NB4 (cell line): ENCODE measurements at regions not wholly inside any gene's neighbourhood (a gene's known extent, or its start where the extent isn't known, plus 50 kb on each side); places are given as distances from the start of the nearest gene placed in this dataset.

Source experiments
- POLR2A ChIP-seq: IDR thresholded peaks from 2 replicates; pipeline ENCODE4 v1.6.1; 2011; ENCODE audit warnings: mild to moderate bottlenecking; ENCODE audit not compliant: insufficient read length; ENCODE audit errors: extremely low read depth
- TF ChIP-seq, protein P1 (sequence below): IDR thresholded peaks from one replicate; pipeline ENCODE4 v1.5.1; 2012; ENCODE audit warnings: low read depth, low read length
- TF ChIP-seq, protein P2 (sequence below): IDR thresholded peaks from 2 replicates; pipeline ENCODE4 v1.6.1; 2011; ENCODE audit warnings: low read depth, low read length

DNA sequence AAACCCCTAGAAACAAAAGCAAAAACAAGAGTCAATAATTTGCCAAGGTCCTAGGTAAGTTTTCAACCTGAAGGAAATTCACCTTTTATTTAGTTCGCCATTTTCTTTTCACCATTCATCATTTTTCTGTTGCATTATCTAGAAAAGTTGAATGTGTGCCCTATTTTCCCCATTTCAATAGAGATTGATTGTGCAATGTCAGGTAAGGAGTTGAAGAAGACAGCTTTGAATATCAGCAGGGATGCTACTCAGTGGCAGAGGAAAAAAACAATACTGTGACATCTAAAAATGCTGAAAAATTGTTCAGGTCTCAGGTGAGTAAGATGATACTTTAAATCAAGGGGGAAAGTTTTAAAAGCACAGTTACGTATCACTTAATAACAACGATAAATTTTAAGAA lies 813.7 kb downstream of the DTWD2 start:
- TF ChIP-seq, protein P1, sequence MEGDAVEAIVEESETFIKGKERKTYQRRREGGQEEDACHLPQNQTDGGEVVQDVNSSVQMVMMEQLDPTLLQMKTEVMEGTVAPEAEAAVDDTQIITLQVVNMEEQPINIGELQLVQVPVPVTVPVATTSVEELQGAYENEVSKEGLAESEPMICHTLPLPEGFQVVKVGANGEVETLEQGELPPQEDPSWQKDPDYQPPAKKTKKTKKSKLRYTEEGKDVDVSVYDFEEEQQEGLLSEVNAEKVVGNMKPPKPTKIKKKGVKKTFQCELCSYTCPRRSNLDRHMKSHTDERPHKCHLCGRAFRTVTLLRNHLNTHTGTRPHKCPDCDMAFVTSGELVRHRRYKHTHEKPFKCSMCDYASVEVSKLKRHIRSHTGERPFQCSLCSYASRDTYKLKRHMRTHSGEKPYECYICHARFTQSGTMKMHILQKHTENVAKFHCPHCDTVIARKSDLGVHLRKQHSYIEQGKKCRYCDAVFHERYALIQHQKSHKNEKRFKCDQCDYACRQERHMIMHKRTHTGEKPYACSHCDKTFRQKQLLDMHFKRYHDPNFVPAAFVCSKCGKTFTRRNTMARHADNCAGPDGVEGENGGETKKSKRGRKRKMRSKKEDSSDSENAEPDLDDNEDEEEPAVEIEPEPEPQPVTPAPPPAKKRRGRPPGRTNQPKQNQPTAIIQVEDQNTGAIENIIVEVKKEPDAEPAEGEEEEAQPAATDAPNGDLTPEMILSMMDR, result no peak
- no peak for TF ChIP-seq POLR2A
- TF ChIP-seq, protein P2, sequence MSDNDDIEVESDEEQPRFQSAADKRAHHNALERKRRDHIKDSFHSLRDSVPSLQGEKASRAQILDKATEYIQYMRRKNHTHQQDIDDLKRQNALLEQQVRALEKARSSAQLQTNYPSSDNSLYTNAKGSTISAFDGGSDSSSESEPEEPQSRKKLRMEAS, result no peak
